Activated CD4-positive, alpha-beta T cell treated with anti-CD3 and anti-CD28 coated beads, Interleukin-2, amount 10 ng/mL, durations not matched to agents 7 days and 5 days (primary cell): ENCODE measurements at regions not wholly inside any gene's neighbourhood (a gene's known extent, or its start where the extent isn't known, plus 50 kb on each side); places are given as distances from the start of the nearest gene placed in this dataset.

Experiments used
- CTCF ChIA-PET: fragments of 350-600 bp; sonication (Branson Sonifier 250); formaldehyde crosslinking; loops from one replicate; lab custom pipeline; 2021; ENCODE audit warnings: antibody characterized with exemption; lab: Charles Lee
- POLR2A ChIA-PET: fragments of 350-600 bp; sonication (Branson Sonifier 250); formaldehyde crosslinking; loops from one replicate; lab custom pipeline; 2021; ENCODE audit warnings: antibody characterized with exemption; lab: Charles Lee
- DNase-seq: peaks from one replicate; pipeline ENCODE4 v3.0.0-alpha.2; 2020
- H3K27ac Mint-ChIP-seq: one replicate; pipeline ENCODE4 v1.8.0; 2021; ENCODE audit warnings: mild to moderate bottlenecking, moderate library complexity, mixed read lengths
- H3K27me3 Mint-ChIP-seq: one replicate; pipeline ENCODE4 v1.8.0; 2021; ENCODE audit warnings: mixed read lengths
- H3K36me3 Mint-ChIP-seq: one replicate; pipeline ENCODE4 v1.8.0; 2021; ENCODE audit warnings: low read depth, mixed read lengths
- H3K4me1 Mint-ChIP-seq: one replicate; pipeline ENCODE4 v1.8.0; 2021; ENCODE audit warnings: mixed read lengths
- H3K4me3 Mint-ChIP-seq: one replicate; pipeline ENCODE4 v1.8.0; 2021; ENCODE audit warnings: mild to moderate bottlenecking, moderate library complexity, mixed read lengths
- H3K9me3 Mint-ChIP-seq: one replicate; pipeline ENCODE4 v1.8.0; 2021; ENCODE audit warnings: mixed read lengths

- POLR2A ChIA-PET = no interaction called here
Measured at GRCh38 chr17:13398853-13399252, 202.9 kb downstream of the HS3ST3A1 start.

GRCh38 chr17:13398091-13398490, 203.6 kb downstream of the HS3ST3A1 start:
- H3K36me3 Mint-ChIP-seq = no peaks in the 10 kb centered on the region
- ChIA-PET CTCF (no interaction called here), POLR2A (no interaction called here)
- H3K27me3 Mint-ChIP-seq = no peaks in the 10 kb centered on the region
- H3K4me3 Mint-ChIP-seq = no peak overlapping the region
- no peaks in the 10 kb centered on the region for H3K9me3 Mint-ChIP-seq
- DNase-seq = no peak
- no peaks in the 10 kb centered on the region for H3K4me1 Mint-ChIP-seq
- no peak overlapping the region for H3K27ac Mint-ChIP-seq

More at GRCh38 chr17:13398853-13399252, 202.9 kb downstream of the HS3ST3A1 start:
- H3K4me3 Mint-ChIP-seq = no peak overlapping the region
- CTCF ChIA-PET = no interaction called here
- H3K36me3 Mint-ChIP-seq = no peaks in the 10 kb centered on the region
- no peak for DNase-seq
- no peaks in the 10 kb centered on the region for H3K27me3 Mint-ChIP-seq
- no peaks in the 10 kb centered on the region for H3K4me1 Mint-ChIP-seq
- no peak overlapping the region for H3K27ac Mint-ChIP-seq
- H3K9me3 Mint-ChIP-seq = no peaks in the 10 kb centered on the region

- CTCF ChIA-PET = no interaction called here
- H3K36me3 Mint-ChIP-seq = no peaks in the 10 kb centered on the region
- H3K27me3 Mint-ChIP-seq = no peaks in the 10 kb centered on the region
- no peak overlapping the region for H3K27ac Mint-ChIP-seq
- H3K9me3 Mint-ChIP-seq = no peaks in the 10 kb centered on the region
- POLR2A ChIA-PET = no interaction called here
- H3K4me1 Mint-ChIP-seq = no peaks in the 10 kb centered on the region
- no peak for DNase-seq
- H3K4me3 Mint-ChIP-seq = no peak overlapping the region
Measured at GRCh38 chr17:13395862-13396261, 205.9 kb downstream of the HS3ST3A1 start.

- Mint-ChIP-seq H3K27ac (no peak overlapping the region), H3K9me3 (no peaks in the 10 kb centered on the region), H3K36me3 (no peaks in the 10 kb centered on the region), H3K4me3 (no peak overlapping the region), H3K27me3 (no peaks in the 10 kb centered on the region), H3K4me1 (no peaks in the 10 kb centered on the region)
- CTCF ChIA-PET = interaction anchor here (0.9 kb wide), 1 partner anchor 12 kb away, joined by 3 read pairs; no protein-coding TSS in a partner anchor
- POLR2A ChIA-PET = no interaction called here
- no peak for DNase-seq
Measured at GRCh38 chr17:13395346-13395745, 206.4 kb downstream of the HS3ST3A1 start.

- DNase-seq = no peak
- ChIA-PET POLR2A (no interaction called here), CTCF (interaction anchor here (0.9 kb wide), 1 partner anchor 10 kb away, joined by 3 read pairs; no protein-coding TSS in a partner anchor)
- Mint-ChIP-seq H3K4me1 (no peaks in the 10 kb centered on the region), H3K9me3 (no peaks in the 10 kb centered on the region), H3K4me3 (no peak overlapping the region), H3K27ac (no peak overlapping the region), H3K36me3 (no peaks in the 10 kb centered on the region), H3K27me3 (no peaks in the 10 kb centered on the region)
Measured at GRCh38 chr17:13393841-13394710, 207.7 kb downstream of the HS3ST3A1 start.

GRCh38 chr17:13387952-13388351, 213.8 kb downstream of the HS3ST3A1 start:
- Mint-ChIP-seq H3K4me1 (no peaks in the 10 kb centered on the region), H3K36me3 (no peaks in the 10 kb centered on the region), H3K9me3 (no peaks in the 10 kb centered on the region), H3K4me3 (no peak overlapping the region), H3K27ac (no peak overlapping the region), H3K27me3 (peaks cover 2% of the 10 kb centered on the region)
- no peak for DNase-seq
- ChIA-PET CTCF (no interaction called here), POLR2A (no interaction called here)

- ChIA-PET CTCF (no interaction called here), POLR2A (no interaction called here)
- no peaks in the 10 kb centered on the region for H3K36me3 Mint-ChIP-seq
- no peaks in the 10 kb centered on the region for H3K9me3 Mint-ChIP-seq
- no peak for DNase-seq
- no peak overlapping the region for H3K4me3 Mint-ChIP-seq
- peaks cover 2% of the 10 kb centered on the region for H3K27me3 Mint-ChIP-seq
- H3K4me1 Mint-ChIP-seq = no peaks in the 10 kb centered on the region
- H3K27ac Mint-ChIP-seq = no peak overlapping the region
Measured at GRCh38 chr17:13387236-13387635, 214.5 kb downstream of the HS3ST3A1 start.

- POLR2A ChIA-PET = no interaction called here
- H3K9me3 Mint-ChIP-seq = no peaks in the 10 kb centered on the region
- CTCF ChIA-PET = no interaction called here
Measured at GRCh38 chr17:13385481-13385911, 216.2 kb downstream of the HS3ST3A1 start.

GRCh38 chr17:13384626-13385025, 217.1 kb downstream of the HS3ST3A1 start:
- no peaks in the 10 kb centered on the region for H3K9me3 Mint-ChIP-seq
- H3K36me3 Mint-ChIP-seq = no peaks in the 10 kb centered on the region
- CTCF ChIA-PET = no interaction called here
- peaks cover 2% of the 10 kb centered on the region for H3K27me3 Mint-ChIP-seq
- H3K4me1 Mint-ChIP-seq = no peaks in the 10 kb centered on the region
- no peak overlapping the region for H3K27ac Mint-ChIP-seq
- POLR2A ChIA-PET = no interaction called here
- no peak overlapping the region for H3K4me3 Mint-ChIP-seq
- DNase-seq = no peak

More at GRCh38 chr17:13385481-13385911, 216.2 kb downstream of the HS3ST3A1 start:
- Mint-ChIP-seq H3K4me3 (no peak overlapping the region), H3K27me3 (peaks cover 2% of the 10 kb centered on the region), H3K36me3 (no peaks in the 10 kb centered on the region), H3K4me1 (no peaks in the 10 kb centered on the region), H3K27ac (no peak overlapping the region)
- no peak for DNase-seq

- no peaks in the 10 kb centered on the region for H3K4me1 Mint-ChIP-seq
- ChIA-PET POLR2A (no interaction called here), CTCF (no interaction called here)
- H3K36me3 Mint-ChIP-seq = no peaks in the 10 kb centered on the region
- no peaks in the 10 kb centered on the region for H3K9me3 Mint-ChIP-seq
- H3K27me3 Mint-ChIP-seq = no peaks in the 10 kb centered on the region
- H3K4me3 Mint-ChIP-seq = no peak overlapping the region
- no peak overlapping the region for H3K27ac Mint-ChIP-seq
- no peak for DNase-seq
Measured at GRCh38 chr17:13378361-13378760, 223.4 kb downstream of the HS3ST3A1 start.

- no peaks in the 10 kb centered on the region for H3K36me3 Mint-ChIP-seq
- H3K9me3 Mint-ChIP-seq = no peaks in the 10 kb centered on the region
- H3K4me3 Mint-ChIP-seq = no peak overlapping the region
- ChIA-PET CTCF (no interaction called here), POLR2A (no interaction called here)
- H3K27ac Mint-ChIP-seq = no peak overlapping the region
- no peak for DNase-seq
- H3K4me1 Mint-ChIP-seq = no peaks in the 10 kb centered on the region
- H3K27me3 Mint-ChIP-seq = no peaks in the 10 kb centered on the region
Measured at GRCh38 chr17:13374203-13375143, 227.3 kb downstream of the HS3ST3A1 start.

- POLR2A ChIA-PET = no interaction called here
- Mint-ChIP-seq H3K9me3 (no peaks in the 10 kb centered on the region), H3K27me3 (no peaks in the 10 kb centered on the region), H3K36me3 (no peaks in the 10 kb centered on the region), H3K4me3 (no peak overlapping the region), H3K27ac (no peak overlapping the region), H3K4me1 (no peaks in the 10 kb centered on the region)
- CTCF ChIA-PET = no interaction called here
- no peak for DNase-seq
Measured at GRCh38 chr17:13372432-13372831, 229.3 kb downstream of the HS3ST3A1 start.

GRCh38 chr17:13367154-13367553, 234.6 kb downstream of the HS3ST3A1 start:
- CTCF ChIA-PET = no interaction called here
- Mint-ChIP-seq H3K27ac (no peak overlapping the region), H3K9me3 (no peaks in the 10 kb centered on the region), H3K27me3 (peaks cover 2% of the 10 kb centered on the region), H3K4me1 (no peaks in the 10 kb centered on the region), H3K4me3 (no peak overlapping the region), H3K36me3 (no peaks in the 10 kb centered on the region)
- no peak for DNase-seq
- POLR2A ChIA-PET = no interaction called here
